OCI-LY3 (cell line): ENCODE measurements at regions not wholly inside any gene's neighbourhood (a gene's known extent, or its start where the extent isn't known, plus 50 kb on each side); places are given as distances from the start of the nearest gene placed in this dataset.

Source experiments
- H2AFZ ChIP-seq: fragments of 200-600, 300-600 bp; shearing (Covaris generic); 2 replicates; pipeline ENCODE4 v1.6.0; 2014; ENCODE audit warnings: antibody characterized with exemption, low read depth, low read length
- H3K27ac ChIP-seq: fragments of 200-600, 300-600 bp; sonication (generic); 2 replicates; pipeline ENCODE4 v1.5.1; 2014; ENCODE audit warnings: mild to moderate bottlenecking, low read length, moderate library complexity, mixed read lengths
- H3K27me3 ChIP-seq: fragments of 200-600, 300-600 bp; sonication (generic); 2 replicates; pipeline ENCODE4 v1.6.1; 2014; ENCODE audit warnings: low read depth, low read length, mixed read lengths
- H3K36me3 ChIP-seq: fragments of 200-600, 300-600 bp; sonication (generic); replicated peaks from 2 replicates; pipeline ENCODE3; 2014; ENCODE audit warnings: low read depth, low read length, mixed read lengths
- H3K4me1 ChIP-seq: fragments of 300-600, 200-600 bp; sonication (generic); 2 replicates; pipeline ENCODE4 v1.6.1; 2014; ENCODE audit warnings: low read length, mixed read lengths
- H3K4me2 ChIP-seq: fragments of 200-600, 300-600 bp; sonication (generic); 2 replicates; pipeline ENCODE4 v1.6.1; 2014; ENCODE audit warnings: low read length, mixed read lengths
- H3K4me3 ChIP-seq: fragments of 300-600, 200-600 bp; sonication (generic); 2 replicates; pipeline ENCODE4 v1.5.1; 2014; ENCODE audit warnings: antibody characterized with exemption, mild to moderate bottlenecking, low read length, moderate library complexity
- H3K79me2 ChIP-seq: fragments of 300-600, 200-600 bp; shearing (Covaris generic); 2 replicates; pipeline ENCODE4 v1.6.1; 2014; ENCODE audit warnings: mild to moderate bottlenecking, low read length, mixed read lengths
- H3K9ac ChIP-seq: fragments of 300-600, 200-600 bp; shearing (Covaris generic); 2 replicates; pipeline ENCODE4 v1.6.0; 2014; ENCODE audit warnings: mild to moderate bottlenecking, low read length, moderate library complexity
- H3K9me3 ChIP-seq: fragments of 200-600, 300-600 bp; shearing (Covaris generic); 2 replicates; pipeline ENCODE4 v1.6.1; 2014; ENCODE audit warnings: low read length, mixed read lengths; ENCODE audit not compliant: insufficient read depth
- H4K20me1 ChIP-seq: fragments of 200-600, 300-600 bp; sonication (generic); 2 replicates; pipeline ENCODE4 v1.6.1; 2016; ENCODE audit warnings: low read length, mixed read lengths; ENCODE audit not compliant: insufficient read depth
- CTCF ChIP-seq: fragments of 200-600, 300-600 bp; sonication (generic); IDR thresholded peaks from 2 replicates; pipeline ENCODE4 v1.5.1; 2014; ENCODE audit warnings: antibody characterized with exemption, low read length, low read depth
- EZH2phosphoT487 ChIP-seq: fragments of 200-600 bp; shearing (Covaris generic); IDR thresholded peaks from 2 replicates; pipeline ENCODE4 v1.6.1; 2018; ENCODE audit warnings: antibody characterized with exemption, mixed run types, low read depth

- no peak overlapping the region for H3K9ac ChIP-seq
- no peaks in the 10 kb centered on the region for H3K9me3 ChIP-seq
- H3K27me3 ChIP-seq = no peaks in the 10 kb centered on the region
- TF ChIP-seq EZH2phosphoT487 (no peak), CTCF (no peak)
- H3K27ac ChIP-seq = no peak overlapping the region
- no peaks in the 10 kb centered on the region for H3K4me1 ChIP-seq
- H3K36me3 ChIP-seq = no peaks in the 10 kb centered on the region
- H2AFZ ChIP-seq = no peak overlapping the region
- no peaks in the 10 kb centered on the region for H3K79me2 ChIP-seq
- H3K4me2 ChIP-seq = no peak overlapping the region
- H4K20me1 ChIP-seq = no peaks in the 10 kb centered on the region
- no peak overlapping the region for H3K4me3 ChIP-seq
Observed at GRCh38 chr1:79124756-79125155, 118.2 kb upstream of the ADGRL4 start.

GRCh38 chr1:79122521-79122920 is 116.0 kb upstream of the ADGRL4 start:
- H4K20me1 ChIP-seq = no peaks in the 10 kb centered on the region
- H3K79me2 ChIP-seq = no peaks in the 10 kb centered on the region
- no peak overlapping the region for H2AFZ ChIP-seq
- no peaks in the 10 kb centered on the region for H3K27me3 ChIP-seq
- no peak overlapping the region for H3K4me3 ChIP-seq
- no peaks in the 10 kb centered on the region for H3K9me3 ChIP-seq
- H3K27ac ChIP-seq = no peak overlapping the region
- H3K9ac ChIP-seq = no peak overlapping the region
- no peak overlapping the region for H3K4me2 ChIP-seq
- TF ChIP-seq EZH2phosphoT487 = no peak
- TF ChIP-seq CTCF = no peak
- no peaks in the 10 kb centered on the region for H3K36me3 ChIP-seq
- no peaks in the 10 kb centered on the region for H3K4me1 ChIP-seq

GRCh38 chr1:79117376-79117775 is 110.8 kb upstream of the ADGRL4 start:
- H4K20me1 ChIP-seq = no peaks in the 10 kb centered on the region
- no peak for TF ChIP-seq EZH2phosphoT487
- TF ChIP-seq CTCF = no peak
- H3K4me3 ChIP-seq = no peak overlapping the region
- no peaks in the 10 kb centered on the region for H3K9me3 ChIP-seq
- H3K4me2 ChIP-seq = no peak overlapping the region
- H3K27ac ChIP-seq = no peak overlapping the region
- no peaks in the 10 kb centered on the region for H3K27me3 ChIP-seq
- no peak overlapping the region for H3K9ac ChIP-seq
- H3K79me2 ChIP-seq = no peaks in the 10 kb centered on the region
- H3K36me3 ChIP-seq = no peaks in the 10 kb centered on the region
- H2AFZ ChIP-seq = no peak overlapping the region
- peaks cover 12% of the 10 kb centered on the region for H3K4me1 ChIP-seq

GRCh38 chr1:79113836-79114235 is 107.3 kb upstream of the ADGRL4 start:
- Histone ChIP-seq H4K20me1 (no peaks in the 10 kb centered on the region), H3K9me3 (no peaks in the 10 kb centered on the region), H3K4me1 (peaks cover 12% of the 10 kb centered on the region), H3K9ac (no peak overlapping the region; the same call in 1 of the 2 replicates), H3K4me3 (no peak overlapping the region), H3K36me3 (no peaks in the 10 kb centered on the region), H3K27ac (0 out of 2 replicates have a peak overlapping the region, but pooled peaks have one; percentile 12), H2AFZ (peak overlapping the region; percentile 92), H3K79me2 (no peaks in the 10 kb centered on the region), H3K27me3 (no peaks in the 10 kb centered on the region), H3K4me2 (peak overlapping the region; percentile 46)
- TF ChIP-seq CTCF = no peak
- TF ChIP-seq EZH2phosphoT487 = no peak
